ENCODE measurements at regions not wholly inside any gene's neighbourhood (a gene's known extent, or its start where the extent isn't known, plus 50 kb on each side); places are given as distances from the start of the nearest gene placed in this dataset.

DNA sequence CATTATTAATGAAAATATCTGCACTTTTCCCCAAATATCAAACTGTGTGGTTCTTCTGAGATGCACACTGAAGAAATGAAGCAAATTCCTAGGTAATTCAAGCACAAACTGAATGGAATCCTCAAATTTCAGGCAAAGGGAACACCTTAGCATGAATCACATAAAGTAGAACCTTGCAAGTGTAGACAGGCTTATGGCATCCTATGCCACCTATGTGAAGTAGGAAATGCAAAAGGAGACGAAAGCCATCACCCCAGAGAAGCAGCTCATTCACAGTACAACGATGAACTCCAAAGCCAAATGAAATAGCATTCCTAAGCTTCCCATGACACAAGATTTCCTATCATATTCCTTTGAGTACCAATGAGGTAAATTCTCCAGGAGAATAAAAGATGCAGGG lies 461.2 kb upstream of the RUNX1 start:
- TF ChIP-seq, protein P1, sequence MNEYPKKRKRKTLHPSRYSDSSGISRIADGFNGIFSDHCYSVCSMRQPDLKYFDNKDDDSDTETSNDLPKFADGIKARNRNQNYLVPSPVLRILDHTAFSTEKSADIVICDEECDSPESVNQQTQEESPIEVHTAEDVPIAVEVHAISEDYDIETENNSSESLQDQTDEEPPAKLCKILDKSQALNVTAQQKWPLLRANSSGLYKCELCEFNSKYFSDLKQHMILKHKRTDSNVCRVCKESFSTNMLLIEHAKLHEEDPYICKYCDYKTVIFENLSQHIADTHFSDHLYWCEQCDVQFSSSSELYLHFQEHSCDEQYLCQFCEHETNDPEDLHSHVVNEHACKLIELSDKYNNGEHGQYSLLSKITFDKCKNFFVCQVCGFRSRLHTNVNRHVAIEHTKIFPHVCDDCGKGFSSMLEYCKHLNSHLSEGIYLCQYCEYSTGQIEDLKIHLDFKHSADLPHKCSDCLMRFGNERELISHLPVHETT (tag by site-specific recombination; IDR thresholded peaks at IDR 0.05) = no peak
- TF ChIP-seq TCF7L2 (IDR thresholded peaks at IDR 0.05; ENCODE audit: borderline replicate concordance, low read depth, low read length) = no peak
- TF ChIP-seq, protein P2, sequence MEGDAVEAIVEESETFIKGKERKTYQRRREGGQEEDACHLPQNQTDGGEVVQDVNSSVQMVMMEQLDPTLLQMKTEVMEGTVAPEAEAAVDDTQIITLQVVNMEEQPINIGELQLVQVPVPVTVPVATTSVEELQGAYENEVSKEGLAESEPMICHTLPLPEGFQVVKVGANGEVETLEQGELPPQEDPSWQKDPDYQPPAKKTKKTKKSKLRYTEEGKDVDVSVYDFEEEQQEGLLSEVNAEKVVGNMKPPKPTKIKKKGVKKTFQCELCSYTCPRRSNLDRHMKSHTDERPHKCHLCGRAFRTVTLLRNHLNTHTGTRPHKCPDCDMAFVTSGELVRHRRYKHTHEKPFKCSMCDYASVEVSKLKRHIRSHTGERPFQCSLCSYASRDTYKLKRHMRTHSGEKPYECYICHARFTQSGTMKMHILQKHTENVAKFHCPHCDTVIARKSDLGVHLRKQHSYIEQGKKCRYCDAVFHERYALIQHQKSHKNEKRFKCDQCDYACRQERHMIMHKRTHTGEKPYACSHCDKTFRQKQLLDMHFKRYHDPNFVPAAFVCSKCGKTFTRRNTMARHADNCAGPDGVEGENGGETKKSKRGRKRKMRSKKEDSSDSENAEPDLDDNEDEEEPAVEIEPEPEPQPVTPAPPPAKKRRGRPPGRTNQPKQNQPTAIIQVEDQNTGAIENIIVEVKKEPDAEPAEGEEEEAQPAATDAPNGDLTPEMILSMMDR (tag by site-specific recombination; IDR thresholded peaks at IDR 0.05) = no peak
- no peak for TF ChIP-seq FEZF1 (tag by site-specific recombination; IDR thresholded peaks at IDR 0.05)
- TF ChIP-seq MYNN (tag by site-specific recombination; IDR thresholded peaks at IDR 0.05; ENCODE audit: borderline replicate concordance) = no peak
- TF ChIP-seq, protein P3, sequence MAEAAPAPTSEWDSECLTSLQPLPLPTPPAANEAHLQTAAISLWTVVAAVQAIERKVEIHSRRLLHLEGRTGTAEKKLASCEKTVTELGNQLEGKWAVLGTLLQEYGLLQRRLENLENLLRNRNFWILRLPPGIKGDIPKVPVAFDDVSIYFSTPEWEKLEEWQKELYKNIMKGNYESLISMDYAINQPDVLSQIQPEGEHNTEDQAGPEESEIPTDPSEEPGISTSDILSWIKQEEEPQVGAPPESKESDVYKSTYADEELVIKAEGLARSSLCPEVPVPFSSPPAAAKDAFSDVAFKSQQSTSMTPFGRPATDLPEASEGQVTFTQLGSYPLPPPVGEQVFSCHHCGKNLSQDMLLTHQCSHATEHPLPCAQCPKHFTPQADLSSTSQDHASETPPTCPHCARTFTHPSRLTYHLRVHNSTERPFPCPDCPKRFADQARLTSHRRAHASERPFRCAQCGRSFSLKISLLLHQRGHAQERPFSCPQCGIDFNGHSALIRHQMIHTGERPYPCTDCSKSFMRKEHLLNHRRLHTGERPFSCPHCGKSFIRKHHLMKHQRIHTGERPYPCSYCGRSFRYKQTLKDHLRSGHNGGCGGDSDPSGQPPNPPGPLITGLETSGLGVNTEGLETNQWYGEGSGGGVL (tag by site-specific recombination; IDR thresholded peaks at IDR 0.05) = no peak
- TF ChIP-seq ZBTB7A (tag by site-specific recombination; IDR thresholded peaks at IDR 0.05; ENCODE audit: low read depth) = no peak

Measured in HEK293 (cell line).